NB4 (cell line): ENCODE measurements at regions not wholly inside any gene's neighbourhood (a gene's known extent, or its start where the extent isn't known, plus 50 kb on each side); places are given as distances from the start of the nearest gene placed in this dataset.

ENCODE experiments used
- DNase-seq: peaks from one replicate; pipeline ENCODE4 v3.0.0; 2010; ENCODE audit warnings: low read depth
- H3K4me3 ChIP-seq: one replicate; pipeline ENCODE4 v1.5.1; 2011; ENCODE audit warnings: mild to moderate bottlenecking, low read depth, low read length, moderate library complexity
- MYC ChIP-seq: IDR thresholded peaks from 2 replicates; pipeline ENCODE4 v1.6.1; 2011; ENCODE audit warnings: low read depth, low read length
- POLR2A ChIP-seq: IDR thresholded peaks from 2 replicates; pipeline ENCODE4 v1.6.1; 2011; ENCODE audit warnings: mild to moderate bottlenecking; ENCODE audit not compliant: insufficient read length; ENCODE audit errors: extremely low read depth
- TF ChIP-seq, protein P1 (sequence below): IDR thresholded peaks from 2 replicates; pipeline ENCODE4 v1.6.1; 2011; ENCODE audit warnings: low read depth, low read length
- TF ChIP-seq, protein P2 (sequence below): IDR thresholded peaks from one replicate; pipeline ENCODE4 v1.5.1; 2012; ENCODE audit warnings: low read depth, low read length

DNA sequence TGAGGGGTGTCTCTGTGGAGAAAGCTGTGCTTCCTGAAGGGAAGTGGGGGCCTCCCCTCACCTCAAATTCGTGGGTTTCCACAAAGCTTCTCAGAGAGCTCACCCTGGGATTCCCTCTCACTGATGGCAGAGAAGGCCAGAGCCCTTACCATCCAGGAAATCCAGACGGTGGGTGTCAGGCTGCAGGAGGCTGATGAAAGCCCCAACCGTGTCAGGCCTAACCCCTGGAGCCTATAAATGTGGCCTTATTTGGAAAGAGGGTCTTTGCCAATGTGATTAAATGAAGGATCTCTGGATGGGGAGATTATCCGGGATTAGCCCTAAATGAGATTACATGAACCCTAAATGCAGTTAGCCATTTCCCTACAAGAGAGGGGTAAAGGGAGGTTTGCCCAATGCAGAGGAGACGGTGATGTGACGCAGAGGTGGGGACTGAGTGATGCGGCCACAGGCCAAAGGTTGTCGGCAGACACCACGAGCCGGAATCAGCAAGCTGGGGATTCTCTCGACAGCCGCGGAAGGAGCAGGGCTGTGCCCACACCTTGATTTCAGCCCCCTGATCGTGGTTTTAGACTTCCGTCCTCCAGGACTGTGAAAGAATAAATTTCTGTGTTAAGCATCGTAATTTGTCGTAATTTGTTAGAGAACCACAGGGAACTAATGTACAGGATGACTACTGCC lies 82.6 kb downstream of the TOMM20 start:
- TF ChIP-seq MYC, result no peak
- TF ChIP-seq, protein P1, sequence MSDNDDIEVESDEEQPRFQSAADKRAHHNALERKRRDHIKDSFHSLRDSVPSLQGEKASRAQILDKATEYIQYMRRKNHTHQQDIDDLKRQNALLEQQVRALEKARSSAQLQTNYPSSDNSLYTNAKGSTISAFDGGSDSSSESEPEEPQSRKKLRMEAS, result no peak
- TF ChIP-seq, protein P2, sequence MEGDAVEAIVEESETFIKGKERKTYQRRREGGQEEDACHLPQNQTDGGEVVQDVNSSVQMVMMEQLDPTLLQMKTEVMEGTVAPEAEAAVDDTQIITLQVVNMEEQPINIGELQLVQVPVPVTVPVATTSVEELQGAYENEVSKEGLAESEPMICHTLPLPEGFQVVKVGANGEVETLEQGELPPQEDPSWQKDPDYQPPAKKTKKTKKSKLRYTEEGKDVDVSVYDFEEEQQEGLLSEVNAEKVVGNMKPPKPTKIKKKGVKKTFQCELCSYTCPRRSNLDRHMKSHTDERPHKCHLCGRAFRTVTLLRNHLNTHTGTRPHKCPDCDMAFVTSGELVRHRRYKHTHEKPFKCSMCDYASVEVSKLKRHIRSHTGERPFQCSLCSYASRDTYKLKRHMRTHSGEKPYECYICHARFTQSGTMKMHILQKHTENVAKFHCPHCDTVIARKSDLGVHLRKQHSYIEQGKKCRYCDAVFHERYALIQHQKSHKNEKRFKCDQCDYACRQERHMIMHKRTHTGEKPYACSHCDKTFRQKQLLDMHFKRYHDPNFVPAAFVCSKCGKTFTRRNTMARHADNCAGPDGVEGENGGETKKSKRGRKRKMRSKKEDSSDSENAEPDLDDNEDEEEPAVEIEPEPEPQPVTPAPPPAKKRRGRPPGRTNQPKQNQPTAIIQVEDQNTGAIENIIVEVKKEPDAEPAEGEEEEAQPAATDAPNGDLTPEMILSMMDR, result no peak
- TF ChIP-seq POLR2A, result no peak
- no peak overlapping the region for H3K4me3 ChIP-seq
- DNase-seq, result no peak

DNA sequence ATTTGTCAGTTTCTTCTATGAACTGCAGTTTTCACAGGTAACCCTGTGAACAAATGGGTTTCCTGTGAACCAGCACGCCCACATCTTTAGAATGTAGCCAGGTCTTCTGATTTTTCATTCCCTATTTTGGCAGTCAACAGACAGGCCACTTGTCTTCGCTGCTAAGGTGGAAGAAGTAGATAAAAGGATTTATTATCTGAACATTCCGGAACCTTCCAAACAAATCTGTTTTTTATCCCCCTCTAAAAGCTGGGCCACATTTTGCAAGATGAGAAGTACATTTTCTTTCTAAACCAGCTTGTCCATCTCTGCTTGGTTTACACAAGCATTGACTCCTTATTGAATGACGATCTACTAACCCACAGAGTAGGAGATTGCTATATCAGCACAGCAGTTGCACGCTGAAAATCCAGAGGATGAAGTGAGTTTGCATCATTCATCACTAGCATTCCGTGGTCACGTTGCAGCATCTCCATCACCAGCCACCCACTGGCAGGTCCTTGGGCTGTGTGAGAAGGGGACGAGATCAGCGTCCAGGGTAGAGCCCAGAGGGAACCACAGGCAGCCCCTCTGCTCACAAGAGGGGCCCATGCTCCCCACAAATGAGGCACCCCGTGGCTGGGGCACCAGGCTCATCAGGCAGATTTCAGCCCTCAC lies 83.5 kb downstream of the TOMM20 start:
- DNase-seq, result no peak
- no peak for TF ChIP-seq POLR2A
- TF ChIP-seq, protein P2, result no peak
- no peak for TF ChIP-seq MYC
- TF ChIP-seq, protein P1, result no peak
- no peak overlapping the region for H3K4me3 ChIP-seq

DNA sequence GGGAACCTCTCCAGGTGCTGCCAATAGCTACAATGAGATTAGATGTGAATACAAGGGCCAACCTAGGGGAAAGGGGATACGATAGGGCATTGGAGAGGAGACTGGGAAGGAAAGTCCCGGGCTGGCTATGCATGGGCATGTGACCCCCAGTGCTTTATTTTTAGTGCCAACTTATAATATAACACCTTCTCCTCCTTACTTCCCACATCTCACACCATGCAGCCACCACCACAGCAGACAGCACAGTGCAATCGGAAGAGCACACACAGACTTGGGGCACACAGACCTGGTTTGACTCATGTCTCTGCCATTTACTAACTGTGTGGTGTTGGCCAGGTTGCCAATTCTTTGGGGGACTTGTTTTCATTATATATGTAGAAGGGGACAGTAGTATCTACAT lies 85.4 kb downstream of the TOMM20 start:
- no peak for TF ChIP-seq POLR2A
- TF ChIP-seq, protein P2, result no peak
- TF ChIP-seq MYC, result no peak
- TF ChIP-seq, protein P1, result no peak
- no peak overlapping the region for H3K4me3 ChIP-seq
- no peak for DNase-seq

DNA sequence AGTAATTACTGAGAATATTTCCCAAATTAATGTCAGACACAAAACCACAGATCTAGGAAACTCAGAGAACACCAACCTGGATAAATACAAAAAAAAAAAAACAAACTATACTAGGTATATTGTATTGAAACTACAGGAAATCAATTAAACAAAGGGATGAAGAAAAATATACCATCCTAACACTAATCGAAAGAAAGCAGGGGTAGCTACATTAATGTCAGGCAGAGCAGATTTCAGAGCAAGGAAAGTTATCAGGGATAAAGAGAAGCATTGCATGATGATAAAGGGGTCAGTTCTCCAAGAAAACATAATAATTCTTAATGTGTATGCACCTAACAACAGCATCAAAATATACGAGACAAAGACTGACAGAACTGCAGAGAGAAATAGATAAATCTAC lies 89.9 kb downstream of the TOMM20 start:
- no peak for DNase-seq
- TF ChIP-seq, protein P2, result no peak
- TF ChIP-seq POLR2A, result no peak
- no peak for TF ChIP-seq MYC
- TF ChIP-seq, protein P1, result no peak
- no peak overlapping the region for H3K4me3 ChIP-seq

DNA sequence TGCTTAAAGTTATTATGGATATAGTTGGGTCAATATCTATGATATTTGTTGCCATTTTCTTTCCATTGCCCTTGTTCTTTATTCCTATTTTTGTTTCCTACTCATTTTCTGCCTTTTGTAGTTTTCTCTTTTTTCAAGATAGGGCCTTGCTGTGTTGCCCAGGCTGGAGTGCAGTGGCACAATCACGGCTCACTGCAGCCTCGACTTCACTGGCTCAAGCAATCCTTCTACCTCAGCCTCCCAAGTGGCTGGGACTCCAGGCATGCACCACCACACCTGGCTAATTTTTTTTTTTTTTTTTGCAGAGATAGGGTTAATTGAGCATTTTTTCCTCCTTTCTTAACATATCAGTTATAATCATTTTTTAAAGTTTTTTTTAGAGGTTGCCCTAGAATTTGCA lies 92.7 kb downstream of the TOMM20 start:
- DNase-seq, result no peak
- TF ChIP-seq, protein P2, result no peak
- TF ChIP-seq MYC, result no peak
- TF ChIP-seq POLR2A, result no peak
- TF ChIP-seq, protein P1, result no peak
- no peak overlapping the region for H3K4me3 ChIP-seq
